ENCODE measurements at regions not wholly inside any gene's neighbourhood (a gene's known extent, or its start where the extent isn't known, plus 50 kb on each side); places are given as distances from the start of the nearest gene placed in this dataset.
A peak's percentile ranks its signal among the peaks of the same experiment; 100 is the strongest.
"Not testable (repeated sequence)": the region's sequence is repeated elsewhere in the genome, so short reads cannot be mapped to it uniquely, and the experiment has no call there.

DNA sequence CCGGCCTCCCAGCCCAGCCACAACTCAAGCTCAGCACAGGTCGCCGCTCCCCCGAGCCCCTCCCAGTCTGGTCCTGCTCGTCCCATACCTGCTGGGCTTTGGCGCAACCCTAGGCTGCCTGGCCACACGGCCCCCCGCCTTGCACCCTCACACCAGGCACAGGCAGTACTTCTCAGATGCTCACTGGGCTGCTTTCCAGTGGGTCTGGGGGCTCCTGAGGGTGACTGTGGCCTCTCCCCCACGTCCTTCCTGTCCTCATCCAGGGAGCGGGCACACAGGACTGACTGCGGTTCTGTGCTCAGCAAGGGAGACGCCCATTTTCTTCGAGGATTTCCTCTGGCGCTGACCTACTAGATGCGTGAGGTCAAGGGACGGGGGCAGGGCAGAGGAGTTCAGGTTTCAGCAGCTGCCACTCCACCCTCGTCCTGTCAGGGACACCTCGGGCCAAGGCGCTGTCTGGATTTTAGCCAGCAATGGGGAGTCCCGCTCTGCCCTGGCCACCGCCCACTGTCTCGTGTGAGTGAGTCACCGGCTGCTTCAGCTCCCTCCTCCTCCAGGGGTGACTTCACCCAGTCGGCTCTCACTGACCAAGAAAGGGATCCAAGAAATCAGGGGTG lies 115.8 kb downstream of the NPIPB11 start:
- H3K27me3 ChIP-seq = peaks cover 0 to 28% (median 0%) of the 10 kb centered on the region in 11 experiments; a peak in 3 of 22 replicates
- peak overlapping the region in 2 of 10 experiments; percentile 18 to 26; a peak in 2 of 20 replicates for H3K4me3 ChIP-seq
- TF ChIP-seq Cebpa-rat (IDR thresholded peaks at IDR 0.05) = no peak
- no peaks in the 10 kb centered on the region for H3K9me3 ChIP-seq (replicated peaks in 1 of 11)
- peak overlapping the region; percentile 67 to 89 (median 78) for H3K4me2 ChIP-seq
- H3K36me3 ChIP-seq = no peaks in the 10 kb centered on the region
- H3K27ac ChIP-seq = peak overlapping the region in 8 of 11 experiments; percentile 2 to 63 (median 48); a peak in 12 of 22 replicates
- H3K4me1 ChIP-seq = peaks cover 36 to 63% (median 48%) of the 10 kb centered on the region in 10 experiments
- no peaks in the 10 kb centered on the region for H4K20me1 ChIP-seq
- H3K9ac ChIP-seq = peak overlapping the region in 8 of 11 experiments; percentile 16 to 59 (median 32); a peak in 10 of 22 replicates

DNA sequence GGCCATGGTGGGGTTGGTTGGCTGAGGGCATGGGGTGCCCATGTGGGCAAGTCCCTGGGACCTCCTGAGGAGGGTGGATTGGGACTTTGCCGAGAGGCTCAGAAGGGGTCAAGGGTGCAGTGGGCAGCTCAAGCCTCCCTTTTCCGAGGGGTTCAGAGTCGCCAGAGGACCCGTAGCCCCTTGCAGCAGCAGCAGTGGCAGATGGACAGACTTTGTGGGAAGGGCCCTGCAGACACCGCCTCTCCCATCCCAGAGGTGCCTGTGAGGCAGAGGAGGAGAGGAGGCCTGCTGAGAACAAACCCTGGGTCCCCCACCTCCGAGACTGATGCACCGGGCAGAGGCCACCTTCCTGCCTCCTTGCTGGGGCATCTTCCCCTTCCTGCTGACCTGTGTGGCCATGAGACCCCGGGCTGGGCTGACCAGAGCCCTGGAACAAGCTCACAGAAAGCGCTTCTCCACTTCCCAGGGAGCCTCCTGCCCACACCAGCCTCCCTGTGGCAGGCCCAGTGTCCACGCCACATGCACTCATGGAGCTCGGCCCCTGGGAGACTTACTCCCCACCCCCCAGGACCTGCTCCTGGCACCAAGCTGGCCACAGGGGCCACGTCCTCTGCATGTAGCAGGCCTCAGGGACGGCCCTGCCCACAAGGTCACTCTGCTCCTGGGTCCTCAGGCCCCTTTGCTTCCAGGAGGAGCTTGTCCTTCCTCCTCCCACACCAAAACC lies 116.8 kb downstream of the NPIPB11 start:
- peak overlapping the region; percentile 55 to 89 (median 72); a peak in 20 of 22 replicates for H3K4me2 ChIP-seq
- H3K27ac ChIP-seq; H3K9me3 ChIP-seq (replicated peaks in 1 of 11); H3K36me3 ChIP-seq; H3K4me3 ChIP-seq; H3K9ac ChIP-seq; H4K20me1 ChIP-seq: not testable (repeated sequence)
- H3K4me1 ChIP-seq = peaks cover 46 to 68% (median 55%) of the 10 kb centered on the region in 10 experiments
- H3K27me3 ChIP-seq = peaks cover 0 to 31% (median 0%) of the 10 kb centered on the region in 11 experiments; a peak in 3 of 22 replicates

DNA sequence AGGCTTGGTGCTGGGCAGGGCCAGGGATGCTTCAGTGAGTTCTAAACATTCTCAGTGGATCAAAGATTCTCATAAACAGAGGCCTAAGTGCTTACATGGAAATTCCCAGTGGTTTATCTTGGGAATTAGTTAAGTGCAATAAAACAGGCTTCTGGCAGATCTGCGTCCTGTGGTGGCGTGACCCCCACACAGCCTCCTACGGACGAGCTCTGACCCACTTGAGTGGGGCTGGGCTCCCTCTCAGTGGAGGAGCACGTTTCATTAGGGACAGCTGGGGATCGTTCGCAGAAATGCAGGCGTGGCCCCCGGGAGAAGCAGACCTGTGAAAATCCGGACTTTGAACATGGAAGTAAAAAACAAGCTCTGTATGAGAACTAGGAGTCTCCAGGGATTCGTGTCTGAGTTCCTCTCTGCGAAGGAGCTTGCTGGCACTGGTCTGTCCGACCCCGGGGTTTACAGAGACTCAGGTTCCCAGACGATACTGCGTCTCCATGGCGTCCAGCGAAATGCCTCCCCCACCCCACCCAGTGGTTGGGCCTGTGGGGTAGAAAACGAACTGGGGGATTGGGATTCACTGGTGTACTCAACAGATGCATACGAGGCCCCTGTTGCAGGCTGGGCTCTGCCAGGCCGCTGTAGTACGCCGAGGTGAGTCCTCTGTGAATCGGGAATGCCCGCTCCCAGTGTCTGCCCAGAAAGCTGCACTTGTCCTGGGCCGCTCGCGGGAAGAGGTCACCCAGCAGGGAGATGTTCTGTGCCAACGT lies 117.6 kb downstream of the NPIPB11 start:
- not testable (repeated sequence) for H3K27ac ChIP-seq; H3K9ac ChIP-seq; H3K4me3 ChIP-seq; H4K20me1 ChIP-seq; H3K9me3 ChIP-seq (replicated peaks in 1 of 11); H3K36me3 ChIP-seq
- peaks cover 0 to 31% (median 0%) of the 10 kb centered on the region in 11 experiments; a peak in 3 of 22 replicates for H3K27me3 ChIP-seq
- H3K4me1 ChIP-seq = peaks cover 54 to 76% (median 63%) of the 10 kb centered on the region in 10 experiments
- peak overlapping the region; percentile 55 to 89 (median 72) for H3K4me2 ChIP-seq

- Histone ChIP-seq H3K27me3 (peaks cover 0 to 31% (median 0%) of the 10 kb centered on the region in 11 experiments; a peak in 3 of 22 replicates), H3K4me2 (peak overlapping the region in 8 of 11 experiments; percentile 55 to 84 (median 72); a peak in 13 of 22 replicates), H3K4me1 (peaks cover 54 to 82% (median 67%) of the 10 kb centered on the region in 10 experiments)
- H3K9ac ChIP-seq; H3K27ac ChIP-seq; H3K4me3 ChIP-seq; H3K36me3 ChIP-seq; H3K9me3 ChIP-seq (replicated peaks in 1 of 11); H4K20me1 ChIP-seq: not testable (repeated sequence)
These were observed 118.5 kb downstream of the NPIPB11 start for GRCh38 chr16:29287871-29288535.

- H3K4me3 ChIP-seq; H4K20me1 ChIP-seq; H3K27ac ChIP-seq; H3K9me3 ChIP-seq (replicated peaks in 1 of 11); H3K36me3 ChIP-seq; H3K9ac ChIP-seq: not testable (repeated sequence)
- peaks cover 0 to 31% (median 0%) of the 10 kb centered on the region in 11 experiments; a peak in 3 of 22 replicates for H3K27me3 ChIP-seq
- H3K4me2 ChIP-seq = peak overlapping the region in 9 of 11 experiments; percentile 24 to 86 (median 47); a peak in 16 of 22 replicates
- H3K4me1 ChIP-seq = peaks cover 54 to 82% (median 67%) of the 10 kb centered on the region in 10 experiments
These were observed 119.3 kb downstream of the NPIPB11 start for GRCh38 chr16:29287246-29287645.

DNA sequence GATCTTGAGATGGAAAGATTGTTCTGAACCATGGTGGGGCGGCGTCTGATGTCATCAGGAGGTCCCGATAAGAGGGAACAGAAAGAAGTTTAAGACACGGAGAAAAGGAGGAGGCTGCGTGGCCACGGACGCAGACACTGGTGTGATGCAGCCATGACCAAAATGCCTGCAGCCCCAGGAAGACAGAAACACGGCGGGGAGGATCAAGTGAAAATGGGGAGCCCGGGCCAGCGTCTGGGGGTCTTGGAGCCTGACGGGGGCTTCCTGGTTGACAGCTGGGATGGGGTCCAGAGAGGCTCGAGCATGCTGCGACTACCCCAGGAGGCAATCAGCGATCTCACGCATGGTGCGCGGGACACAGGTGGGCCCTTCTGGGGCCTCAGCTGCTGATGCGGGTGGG lies 119.7 kb downstream of the NPIPB11 start:
- not testable (repeated sequence) for H4K20me1 ChIP-seq; H3K9ac ChIP-seq; H3K4me3 ChIP-seq; H3K36me3 ChIP-seq; H3K27ac ChIP-seq; H3K9me3 ChIP-seq (replicated peaks in 1 of 11)
- Histone ChIP-seq H3K27me3 (peaks cover 0 to 31% (median 0%) of the 10 kb centered on the region in 11 experiments; a peak in 3 of 22 replicates), H3K4me1 (peaks cover 52 to 82% (median 67%) of the 10 kb centered on the region in 10 experiments), H3K4me2 (peak overlapping the region in 9 of 11 experiments; percentile 24 to 86 (median 47); a peak in 14 of 22 replicates)

DNA sequence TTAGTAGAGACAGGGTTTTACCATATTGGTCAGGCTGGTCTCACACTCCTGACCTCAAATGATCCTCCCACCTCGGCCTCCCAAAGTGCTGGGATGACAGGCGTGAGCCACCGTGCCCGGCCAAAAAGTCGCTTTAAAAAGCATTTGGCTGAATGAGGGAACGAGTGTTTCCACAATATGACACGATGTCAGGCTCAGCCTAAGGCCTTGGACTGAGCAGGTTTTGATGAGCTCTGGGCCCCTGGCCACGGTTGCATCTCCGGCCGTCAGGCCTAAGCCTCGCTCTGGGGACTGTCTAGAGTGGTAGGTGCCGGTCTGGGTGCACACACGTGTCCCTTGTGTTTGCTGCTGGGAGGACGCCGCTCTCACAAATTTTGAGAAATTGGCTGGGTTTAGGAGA lies 120.3 kb downstream of the NPIPB11 start:
- not testable (repeated sequence) for H4K20me1 ChIP-seq, H3K27ac ChIP-seq, H3K4me3 ChIP-seq, H3K9ac ChIP-seq, H3K36me3 ChIP-seq
- H3K9me3 ChIP-seq (replicated peaks in 1 of 11) = peaks cover 0 to 15% (median 0%) of the 10 kb centered on the region in 11 experiments; a peak in 4 of 22 replicates
- peaks cover 0 to 31% (median 0%) of the 10 kb centered on the region in 11 experiments; a peak in 3 of 22 replicates for H3K27me3 ChIP-seq
- H3K4me2 ChIP-seq = peak overlapping the region in 10 of 11 experiments; percentile 26 to 86 (median 81); a peak in 14 of 22 replicates
- H3K4me1 ChIP-seq = peaks cover 46 to 76% (median 63%) of the 10 kb centered on the region in 10 experiments

GRCh38 chr16:29285151-29285885 lies 121.2 kb downstream of the NPIPB11 start:
- Histone ChIP-seq H3K9ac (peak overlapping the region in 9 of 11 experiments; percentile 15 to 62 (median 50); a peak in 9 of 22 replicates), H3K4me2 (peak overlapping the region; percentile 73 to 87 (median 81))
- H3K36me3 ChIP-seq = not testable (repeated sequence)

GRCh38 chr16:29284723-29285122 lies 121.8 kb downstream of the NPIPB11 start:
- Histone ChIP-seq H3K4me3 (peak overlapping the region in 5 of 10 experiments; percentile 9 to 48 (median 42); a peak in 5 of 20 replicates), H3K4me1 (peaks cover 33 to 65% (median 54%) of the 10 kb centered on the region in 10 experiments), H3K4me2 (peak overlapping the region; percentile 73 to 87 (median 81)), H3K27ac (peak overlapping the region in 7 of 11 experiments; percentile 32 to 74 (median 58); a peak in 13 of 22 replicates), H3K9me3 (replicated peaks in 1 of 11) (peaks cover 0 to 15% (median 0%) of the 10 kb centered on the region in 11 experiments; a peak in 4 of 22 replicates), H3K27me3 (peaks cover 0 to 31% (median 0%) of the 10 kb centered on the region in 11 experiments; a peak in 3 of 22 replicates), H3K9ac (peak overlapping the region in 9 of 11 experiments; percentile 15 to 62 (median 50); a peak in 9 of 22 replicates)
- H3K36me3 ChIP-seq, H4K20me1 ChIP-seq: not testable (repeated sequence)

More at GRCh38 chr16:29285151-29285885, 121.2 kb downstream of the NPIPB11 start:
- Histone ChIP-seq H3K4me3 (peak overlapping the region in 7 of 10 experiments; percentile 9 to 48 (median 39); a peak in 9 of 20 replicates), H3K27me3 (peaks cover 0 to 31% (median 0%) of the 10 kb centered on the region in 11 experiments; a peak in 3 of 22 replicates), H3K9me3 (replicated peaks in 1 of 11) (peaks cover 0 to 15% (median 0%) of the 10 kb centered on the region in 11 experiments; a peak in 4 of 22 replicates), H3K27ac (peak overlapping the region in 9 of 11 experiments; percentile 14 to 74 (median 56); a peak in 16 of 22 replicates), H3K4me1 (peaks cover 39 to 68% (median 55%) of the 10 kb centered on the region in 10 experiments)
- not testable (repeated sequence) for H4K20me1 ChIP-seq

DNA sequence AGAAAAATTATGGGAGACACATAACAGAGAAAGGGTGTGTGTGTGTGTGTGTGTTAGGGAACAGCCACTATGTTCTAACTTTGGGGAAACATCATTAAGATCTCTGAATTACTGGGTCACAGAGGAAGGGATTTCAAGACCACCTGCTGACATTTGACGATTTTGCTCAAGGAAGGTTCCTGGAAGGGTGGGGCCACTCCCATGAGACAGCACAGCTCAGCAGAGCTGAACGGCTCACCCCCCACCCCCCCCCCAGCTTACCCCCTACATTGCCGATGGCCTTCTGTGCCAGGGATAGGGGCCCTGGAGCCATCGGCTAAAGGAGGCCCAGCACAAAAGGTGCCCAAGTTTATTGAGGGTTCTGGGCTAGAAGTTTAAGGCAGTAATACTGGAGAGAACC lies 122.4 kb downstream of the NPIPB11 start:
- not testable (repeated sequence) for H3K4me3 ChIP-seq, H4K20me1 ChIP-seq, H3K36me3 ChIP-seq, H3K9ac ChIP-seq
- peaks cover 0 to 27% (median 0%) of the 10 kb centered on the region in 11 experiments; a peak in 3 of 22 replicates for H3K27me3 ChIP-seq
- H3K4me1 ChIP-seq = peaks cover 27 to 59% (median 48%) of the 10 kb centered on the region in 10 experiments
- peaks cover 0 to 15% (median 0%) of the 10 kb centered on the region in 11 experiments; a peak in 4 of 22 replicates for H3K9me3 ChIP-seq (replicated peaks in 1 of 11)
- peak overlapping the region in 4 of 11 experiments; percentile 44 to 74 (median 53); a peak in 3 of 22 replicates for H3K27ac ChIP-seq
- peak overlapping the region; percentile 73 to 87 (median 81); a peak in 19 of 22 replicates for H3K4me2 ChIP-seq

All from BLaER1 treated with 17β-estradiol and CSF1 and Interleukin-3, amounts not matched to agents 10 nM and 100 nM (cell line).